ENCODE measurements at regions not wholly inside any gene's neighbourhood (a gene's known extent, or its start where the extent isn't known, plus 50 kb on each side); places are given as distances from the start of the nearest gene placed in this dataset.

GRCh38 chr13:54879036-54879435 is 1850.4 kb downstream of the OLFM4 start:
- no peaks in the 10 kb centered on the region for H3K36me3 ChIP-seq (replicated peaks in 1 of 2)
- H3K4me1 ChIP-seq (replicated peaks in 1 of 2) = no peaks in the 10 kb centered on the region
- H3K27me3 ChIP-seq = no peaks in the 10 kb centered on the region
- no peaks in the 10 kb centered on the region for H3K9me3 ChIP-seq (replicated peaks in 1 of 3)
- no peak overlapping the region for H3K27ac ChIP-seq
- intact Hi-C loops (cut with DNase I) = no loop called here
- no peak for DNase-seq
- no peak overlapping the region for H3K4me3 ChIP-seq
- TF ChIP-seq, protein P1, sequence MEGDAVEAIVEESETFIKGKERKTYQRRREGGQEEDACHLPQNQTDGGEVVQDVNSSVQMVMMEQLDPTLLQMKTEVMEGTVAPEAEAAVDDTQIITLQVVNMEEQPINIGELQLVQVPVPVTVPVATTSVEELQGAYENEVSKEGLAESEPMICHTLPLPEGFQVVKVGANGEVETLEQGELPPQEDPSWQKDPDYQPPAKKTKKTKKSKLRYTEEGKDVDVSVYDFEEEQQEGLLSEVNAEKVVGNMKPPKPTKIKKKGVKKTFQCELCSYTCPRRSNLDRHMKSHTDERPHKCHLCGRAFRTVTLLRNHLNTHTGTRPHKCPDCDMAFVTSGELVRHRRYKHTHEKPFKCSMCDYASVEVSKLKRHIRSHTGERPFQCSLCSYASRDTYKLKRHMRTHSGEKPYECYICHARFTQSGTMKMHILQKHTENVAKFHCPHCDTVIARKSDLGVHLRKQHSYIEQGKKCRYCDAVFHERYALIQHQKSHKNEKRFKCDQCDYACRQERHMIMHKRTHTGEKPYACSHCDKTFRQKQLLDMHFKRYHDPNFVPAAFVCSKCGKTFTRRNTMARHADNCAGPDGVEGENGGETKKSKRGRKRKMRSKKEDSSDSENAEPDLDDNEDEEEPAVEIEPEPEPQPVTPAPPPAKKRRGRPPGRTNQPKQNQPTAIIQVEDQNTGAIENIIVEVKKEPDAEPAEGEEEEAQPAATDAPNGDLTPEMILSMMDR (IDR thresholded peaks at IDR 0.05) = no peak
- TF ChIP-seq POLR2A (IDR thresholded peaks at IDR 0.05) = no peak
- WGBS, 4 donors = 68 to 86% (median 74%) methylated on average over 2 of the region's 2 CpGs

- intact Hi-C loops (cut with DNase I) = no loop called here
- Histone ChIP-seq H3K4me3 (no peak overlapping the region), H3K4me1 (replicated peaks in 1 of 2) (no peaks in the 10 kb centered on the region), H3K9me3 (replicated peaks in 1 of 3) (no peaks in the 10 kb centered on the region), H3K27me3 (no peaks in the 10 kb centered on the region), H3K36me3 (replicated peaks in 1 of 2) (no peaks in the 10 kb centered on the region), H3K27ac (no peak overlapping the region)
- 71 to 84% (median 73%) methylated on average over 3 of the region's 3 CpGs for WGBS, 4 donors
- no peak for DNase-seq
- TF ChIP-seq, protein P1 (IDR thresholded peaks at IDR 0.05) = no peak
- no peak for TF ChIP-seq POLR2A (IDR thresholded peaks at IDR 0.05)
Measured at GRCh38 chr13:54884682-54885081, 1856.1 kb downstream of the OLFM4 start.

- no peaks in the 10 kb centered on the region for H3K4me1 ChIP-seq (replicated peaks in 1 of 2)
- no peak for DNase-seq
- no peaks in the 10 kb centered on the region for H3K36me3 ChIP-seq (replicated peaks in 1 of 2)
- no peak for TF ChIP-seq POLR2A (IDR thresholded peaks at IDR 0.05)
- TF ChIP-seq, protein P1 (IDR thresholded peaks at IDR 0.05) = no peak
- intact Hi-C loops (cut with DNase I) = no loop called here
- H3K27ac ChIP-seq = no peak overlapping the region
- WGBS, 4 donors = 42 to 47% (median 43%) methylated on average over 2 of the region's 2 CpGs
- H3K27me3 ChIP-seq = no peaks in the 10 kb centered on the region
- no peak overlapping the region for H3K4me3 ChIP-seq
- no peaks in the 10 kb centered on the region for H3K9me3 ChIP-seq (replicated peaks in 1 of 3)
Measured at GRCh38 chr13:54890976-54891375, 1862.4 kb downstream of the OLFM4 start.

DNA sequence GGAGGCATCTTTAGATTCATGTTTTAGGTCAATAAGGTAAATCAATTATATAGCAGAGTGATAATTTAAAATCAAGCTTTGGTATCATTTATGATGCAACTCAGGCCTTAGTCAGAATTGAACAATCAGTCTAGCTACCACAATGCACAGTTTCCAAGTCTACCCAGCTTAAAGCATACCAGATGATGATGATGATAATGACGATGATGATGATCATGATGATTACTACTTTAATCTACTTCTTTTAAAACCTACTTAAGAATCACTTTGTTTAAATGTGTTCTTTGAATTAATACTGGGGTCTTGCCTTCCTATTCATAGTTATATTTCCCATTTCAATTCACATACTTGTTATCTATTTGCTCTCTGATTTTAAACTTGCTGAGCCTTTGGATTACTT is 1872.7 kb downstream of the OLFM4 start:
- intact Hi-C loops (cut with DNase I) = no loop called here
- Histone ChIP-seq H3K4me1 (replicated peaks in 1 of 2) (no peaks in the 10 kb centered on the region), H3K27ac (no peak overlapping the region), H3K4me3 (no peak overlapping the region), H3K36me3 (replicated peaks in 1 of 2) (no peaks in the 10 kb centered on the region), H3K9me3 (replicated peaks in 1 of 3) (no peaks in the 10 kb centered on the region), H3K27me3 (no peaks in the 10 kb centered on the region)
- no peak for DNase-seq
- TF ChIP-seq, protein P1 (IDR thresholded peaks at IDR 0.05) = no peak
- TF ChIP-seq POLR2A (IDR thresholded peaks at IDR 0.05) = no peak
- WGBS, 4 donors = 79 to 88% (median 84%) methylated on average over 1 of the region's 1 CpG
